ENCODE measurements at regions not wholly inside any gene's neighbourhood (a gene's known extent, or its start where the extent isn't known, plus 50 kb on each side); places are given as distances from the start of the nearest gene placed in this dataset.

GRCh38 chr15:93178371-93178770 is 89.4 kb upstream of the RGMA start:
- no peak for DNase-seq

- no peak for DNase-seq
Observed at GRCh38 chr15:93176065-93176464, 87.1 kb upstream of the RGMA start.

- DNase-seq = no peak
Observed at GRCh38 chr15:93174836-93175235, 85.8 kb upstream of the RGMA start.

GRCh38 chr15:93173369-93173768 is 84.4 kb upstream of the RGMA start:
- no peak for DNase-seq

- no peak for DNase-seq
Observed at GRCh38 chr15:93171476-93171875, 82.5 kb upstream of the RGMA start.

- no peak for DNase-seq
Observed at GRCh38 chr15:93170329-93170728, 81.3 kb upstream of the RGMA start.

- no peak for DNase-seq
Observed at GRCh38 chr15:93168910-93169309, 79.9 kb upstream of the RGMA start.

- DNase-seq = no peak
Observed at GRCh38 chr15:93167291-93167690, 78.3 kb upstream of the RGMA start.

- no peak for DNase-seq
Observed at GRCh38 chr15:93166675-93167074, 77.7 kb upstream of the RGMA start.

- no peak for DNase-seq
Observed at GRCh38 chr15:93165734-93166470, 76.9 kb upstream of the RGMA start.

- no peak for DNase-seq
Observed at GRCh38 chr15:93164409-93164808, 75.4 kb upstream of the RGMA start.

GRCh38 chr15:93162560-93162959 is 73.5 kb upstream of the RGMA start:
- DNase-seq = no peak

- no peak for DNase-seq
Observed at GRCh38 chr15:93159930-93160329, 70.9 kb upstream of the RGMA start.

- DNase-seq = peak in 1 of 2 experiments; percentile 44
Observed at GRCh38 chr15:93158097-93158900, 69.3 kb upstream of the RGMA start.

- DNase-seq = no peak
Observed at GRCh38 chr15:93154666-93155065, 65.7 kb upstream of the RGMA start.

- DNase-seq = no peak
Observed at GRCh38 chr15:93152951-93153350, 63.9 kb upstream of the RGMA start.

- no peak for DNase-seq
Observed at GRCh38 chr15:93152360-93152759, 63.3 kb upstream of the RGMA start.

- no peak for DNase-seq
Observed at GRCh38 chr15:93150910-93151881, 62.2 kb upstream of the RGMA start.

- no peak for DNase-seq
Observed at GRCh38 chr15:93146601-93147000, 57.6 kb upstream of the RGMA start.

- DNase-seq = no peak
Observed at GRCh38 chr15:93146196-93146595, 57.2 kb upstream of the RGMA start.

- no peak for DNase-seq
Observed at GRCh38 chr15:93144463-93145236, 55.6 kb upstream of the RGMA start.

- no peak for DNase-seq
Observed at GRCh38 chr15:93143186-93143585, 54.2 kb upstream of the RGMA start.
